Putamen (tissue), 1 donor: ENCODE measurements at regions not wholly inside any gene's neighbourhood (a gene's known extent, or its start where the extent isn't known, plus 50 kb on each side); places are given as distances from the start of the nearest gene placed in this dataset.

ENCODE experiments used
- DNase-seq: peaks from one replicate; pipeline ENCODE4 v3.0.0-alpha.2; 2016; ENCODE audit warnings: low spot score

- DNase-seq: no peak
Observed at GRCh38 chr6:2535506-2535905, 215.2 kb downstream of the MYLK4 start.

GRCh38 chr6:2534406-2535042, 216.2 kb downstream of the MYLK4 start:
- no peak for DNase-seq

GRCh38 chr6:2531426-2532215, 219.1 kb downstream of the MYLK4 start:
- no peak for DNase-seq

- DNase-seq: no peak
Observed at GRCh38 chr6:2529211-2529719, 221.5 kb downstream of the MYLK4 start.

- DNase-seq: no peak
Observed at GRCh38 chr6:2528156-2528555, 222.6 kb downstream of the MYLK4 start.

- DNase-seq: no peak
Observed at GRCh38 chr6:2526766-2527165, 224.0 kb downstream of the MYLK4 start.

GRCh38 chr6:2524090-2524489, 226.6 kb downstream of the MYLK4 start:
- DNase-seq: no peak

GRCh38 chr6:2523061-2523460, 227.7 kb downstream of the MYLK4 start:
- no peak for DNase-seq

GRCh38 chr6:2522521-2522920, 228.2 kb downstream of the MYLK4 start:
- no peak for DNase-seq

GRCh38 chr6:2517855-2518473, 232.8 kb downstream of the MYLK4 start:
- DNase-seq: no peak

- no peak for DNase-seq
Observed at GRCh38 chr6:2517401-2517800, 233.3 kb downstream of the MYLK4 start.

GRCh38 chr6:2516059-2516458, 234.7 kb downstream of the MYLK4 start:
- DNase-seq: no peak

- DNase-seq: no peak
Observed at GRCh38 chr6:2514965-2515543, 235.7 kb downstream of the MYLK4 start.

GRCh38 chr6:2512802-2513201, 237.9 kb downstream of the MYLK4 start:
- DNase-seq: no peak

- no peak for DNase-seq
Observed at GRCh38 chr6:2510316-2510715, 240.4 kb downstream of the MYLK4 start.

- no peak for DNase-seq
Observed at GRCh38 chr6:2509711-2510110, 241.0 kb downstream of the MYLK4 start.

GRCh38 chr6:2508071-2508470, 242.7 kb downstream of the MYLK4 start:
- DNase-seq: no peak

GRCh38 chr6:2507521-2508037, 243.1 kb downstream of the MYLK4 start:
- no peak for DNase-seq

GRCh38 chr6:2507016-2507415, 243.7 kb downstream of the MYLK4 start:
- DNase-seq: no peak

- no peak for DNase-seq
Observed at GRCh38 chr6:2505624-2506023, 245.1 kb downstream of the MYLK4 start.

- DNase-seq: no peak
Observed at GRCh38 chr6:2504495-2505064, 246.1 kb downstream of the MYLK4 start.
